Fibroblast of skin of right biceps (primary cell): ENCODE measurements at regions not wholly inside any gene's neighbourhood (a gene's known extent, or its start where the extent isn't known, plus 50 kb on each side); places are given as distances from the start of the nearest gene placed in this dataset.

Experiments used
- DNase-seq: peaks from one replicate; pipeline ENCODE4 v3.0.0-alpha.2; 2013

DNA sequence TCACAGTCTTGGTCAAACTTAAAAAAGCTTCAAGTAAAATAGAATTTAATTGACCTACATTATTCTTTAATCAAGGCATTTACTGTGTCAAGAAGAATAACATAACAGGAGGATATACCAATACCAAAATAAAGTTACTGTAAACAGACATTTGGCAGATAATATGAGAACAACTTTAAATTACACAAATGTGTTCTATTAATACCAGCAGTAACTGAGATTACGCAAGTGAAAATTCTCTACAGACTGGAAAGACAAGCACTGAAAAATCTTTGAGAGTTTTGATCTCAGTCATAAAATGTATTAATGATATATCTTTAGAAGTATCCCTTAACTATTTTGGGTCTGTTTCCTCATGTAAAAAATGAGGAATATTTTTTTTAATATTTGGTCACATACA lies 169.2 kb upstream of the SOX5 start:
- DNase-seq: no peak

- no peak for DNase-seq
These were observed 167.1 kb upstream of the SOX5 start for GRCh38 chr12:24116548-24116947.

DNA sequence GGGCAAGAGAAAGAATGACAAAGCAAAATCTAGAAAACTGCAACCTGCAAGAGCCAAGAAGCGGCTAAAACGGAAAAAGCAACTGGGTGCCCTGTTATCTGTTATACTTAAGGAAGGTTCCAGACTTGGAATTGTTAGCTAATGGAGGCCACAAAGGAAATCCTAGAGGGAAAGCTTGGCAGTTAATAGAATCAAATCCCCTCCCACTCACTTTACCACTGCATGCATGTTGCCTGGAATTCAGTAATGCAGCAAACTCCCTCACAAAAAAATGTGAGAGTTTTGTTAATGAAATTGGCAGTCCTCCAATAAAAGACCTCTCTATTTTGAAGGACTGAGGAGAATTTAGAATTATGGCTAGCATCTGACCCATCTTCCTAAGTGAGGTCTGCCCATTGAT lies 164.2 kb upstream of the SOX5 start:
- DNase-seq: no peak

GRCh38 chr12:24111616-24112015 lies 162.1 kb upstream of the SOX5 start:
- DNase-seq: peak; percentile 49

DNA sequence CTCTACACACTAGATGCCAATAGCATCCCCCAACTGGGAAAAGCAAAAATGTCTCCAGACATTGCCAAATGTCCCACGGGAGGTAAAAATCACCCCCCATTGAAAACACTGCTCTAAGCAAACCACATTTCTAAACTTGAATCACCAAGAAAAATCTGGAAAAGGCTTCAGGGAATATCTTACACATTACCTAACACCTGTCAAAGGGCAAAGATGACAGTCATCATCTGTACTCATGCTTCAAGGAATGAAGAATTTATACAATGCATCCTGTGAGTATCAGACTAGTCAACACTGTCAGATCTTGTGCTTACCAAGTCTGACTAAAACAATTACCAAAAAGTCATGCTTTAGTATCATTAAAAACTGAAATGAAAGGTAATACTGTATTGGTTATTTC lies 161.6 kb upstream of the SOX5 start:
- peak; percentile 75 for DNase-seq

- no peak for DNase-seq
These were observed 160.0 kb upstream of the SOX5 start for GRCh38 chr12:24109381-24110039.

GRCh38 chr12:24102676-24103075 lies 153.2 kb upstream of the SOX5 start:
- no peak for DNase-seq

DNA sequence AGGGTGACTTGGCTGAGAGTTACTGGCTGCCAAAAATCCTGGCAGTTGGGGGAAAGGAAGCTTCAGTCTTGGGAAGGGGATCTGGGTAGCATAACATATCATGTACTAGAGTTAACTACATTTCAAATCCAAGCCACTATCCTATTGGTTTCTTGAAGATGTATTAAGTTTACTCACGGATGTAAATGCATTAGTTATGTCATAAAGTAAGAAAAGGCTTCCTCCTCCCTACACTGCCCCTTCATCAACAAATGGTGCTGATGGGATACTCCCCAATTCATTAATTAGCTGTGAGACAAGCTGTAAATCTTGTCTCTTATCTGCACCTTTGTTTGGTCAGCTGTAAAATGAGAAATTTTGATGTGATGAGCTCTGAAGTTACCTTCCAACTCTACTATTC lies 150.1 kb upstream of the SOX5 start:
- DNase-seq: no peak

DNA sequence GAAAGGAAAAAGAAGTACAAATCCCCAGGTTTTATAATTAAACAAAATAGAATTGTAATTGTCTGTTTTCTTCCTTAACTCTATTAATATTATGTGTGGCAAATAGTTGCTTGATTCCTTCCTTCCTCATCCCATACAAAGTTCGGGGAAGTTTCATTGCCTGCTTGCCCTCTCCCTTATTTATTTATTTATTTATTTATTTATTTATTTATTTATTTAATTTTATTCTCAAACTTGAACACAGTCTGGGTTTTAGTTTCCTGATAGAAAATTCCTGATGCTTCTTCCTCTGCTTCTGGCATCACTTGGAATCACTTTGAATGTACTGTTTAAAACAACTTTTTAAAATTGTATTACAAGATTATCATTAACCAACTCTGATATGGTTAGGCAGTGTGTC lies 145.8 kb upstream of the SOX5 start:
- DNase-seq: no peak

DNA sequence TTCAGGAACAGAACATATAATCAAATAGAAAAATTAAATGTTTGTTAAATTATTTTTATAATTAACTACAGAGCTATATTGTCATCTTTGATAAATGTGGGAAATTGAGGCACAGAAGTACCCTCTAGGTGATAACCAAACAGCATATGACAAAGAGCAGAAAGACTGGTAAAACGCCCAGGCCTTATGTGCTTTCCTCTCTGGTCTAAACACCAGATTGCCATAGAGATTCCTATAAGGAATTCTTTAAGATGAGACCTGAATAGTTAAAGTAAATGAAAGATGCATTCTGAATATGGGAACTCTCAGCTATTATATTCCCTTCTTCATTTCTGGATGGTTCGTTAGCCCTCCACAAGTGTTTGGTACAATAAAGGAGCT lies 140.0 kb upstream of the SOX5 start:
- DNase-seq: no peak

DNA sequence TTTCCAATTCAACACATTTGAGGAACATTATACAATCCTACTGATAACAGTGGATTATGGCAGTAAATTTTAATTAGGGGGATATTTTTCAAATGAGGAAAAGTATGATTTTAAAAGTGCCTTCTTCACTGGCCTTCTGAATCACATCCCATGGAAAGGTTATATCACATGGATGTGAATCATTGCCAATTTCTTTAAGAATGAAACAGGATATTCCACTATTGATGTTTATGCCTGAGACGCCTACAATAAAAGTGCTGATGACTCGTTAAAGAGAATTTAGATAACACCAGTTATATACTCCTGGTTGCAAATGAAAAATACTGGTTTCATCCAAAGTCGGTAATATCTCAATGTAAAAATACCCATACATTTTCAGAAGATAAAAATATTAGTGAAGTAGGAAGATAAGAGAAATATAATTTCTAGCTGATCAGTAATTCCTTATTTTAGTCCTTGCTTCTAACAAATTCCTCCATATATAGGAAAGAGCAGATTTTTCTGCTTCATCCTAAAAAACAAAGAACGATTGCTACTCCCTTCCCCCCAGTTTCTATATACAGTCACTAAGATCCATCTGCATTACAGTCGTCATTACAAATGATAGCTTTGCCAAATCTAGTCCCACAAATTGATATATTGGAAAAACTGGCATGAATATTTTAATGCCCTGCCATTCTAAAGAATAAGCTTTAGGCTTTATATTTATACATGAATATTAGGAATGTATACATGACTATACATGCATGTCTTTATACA lies 139.5 kb upstream of the SOX5 start:
- DNase-seq: no peak

- DNase-seq: no peak
These were observed 137.8 kb upstream of the SOX5 start for GRCh38 chr12:24087294-24087693.

DNA sequence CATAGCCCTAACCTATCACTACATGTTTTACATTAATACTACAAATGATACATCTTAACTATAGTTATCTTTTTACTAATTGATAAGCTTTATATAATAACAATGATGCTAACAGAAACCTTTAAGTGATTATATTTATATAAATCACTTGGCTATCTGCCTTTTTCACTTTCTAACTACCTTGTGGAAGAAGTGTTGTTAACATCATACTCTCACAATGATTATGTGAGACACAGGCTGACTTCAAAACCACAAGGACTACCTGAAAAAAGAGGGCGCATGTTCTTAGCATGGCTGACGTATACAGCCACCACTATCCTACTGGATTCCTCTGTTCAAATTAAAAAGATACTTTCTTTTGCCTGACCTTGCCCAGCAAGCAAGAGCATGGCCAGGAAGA lies 135.3 kb upstream of the SOX5 start:
- no peak for DNase-seq

DNA sequence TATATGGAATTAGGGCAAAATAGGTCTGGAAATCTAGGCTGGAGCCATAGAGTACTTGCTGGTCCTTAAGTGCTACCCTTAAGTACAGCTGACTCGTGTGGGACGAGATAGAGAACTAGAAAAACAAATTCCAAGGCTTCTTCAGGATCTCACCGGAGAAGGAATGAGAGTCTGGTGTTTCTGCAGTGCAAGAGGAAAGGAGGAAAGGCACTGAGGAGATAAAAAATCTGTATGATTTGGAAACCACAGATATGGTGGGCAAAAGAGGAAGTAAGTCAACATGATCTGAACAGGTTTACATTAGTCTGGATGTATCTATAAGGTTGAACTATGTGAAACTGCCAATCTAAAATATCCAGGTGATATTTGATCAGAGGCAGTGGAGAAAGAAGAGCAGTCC lies 134.4 kb upstream of the SOX5 start:
- no peak for DNase-seq

DNA sequence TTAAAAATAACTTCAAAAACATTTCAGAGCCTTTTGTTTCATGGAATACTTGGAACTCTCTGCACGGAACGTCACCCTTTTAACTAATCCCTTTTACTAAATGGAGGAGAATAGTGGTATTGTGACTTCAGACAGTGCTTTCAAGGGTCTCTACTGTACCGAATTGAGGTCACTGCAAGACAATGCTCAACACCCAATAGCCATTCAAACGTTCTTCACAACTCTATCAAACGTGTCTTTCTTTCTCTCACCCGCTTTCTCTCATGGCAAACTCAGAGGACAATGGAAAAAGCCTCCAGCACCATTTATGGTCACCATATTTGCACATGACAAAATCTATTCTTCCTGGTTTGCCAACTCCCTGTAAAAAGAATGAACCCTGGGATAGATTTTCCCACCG lies 132.1 kb upstream of the SOX5 start:
- no peak for DNase-seq

DNA sequence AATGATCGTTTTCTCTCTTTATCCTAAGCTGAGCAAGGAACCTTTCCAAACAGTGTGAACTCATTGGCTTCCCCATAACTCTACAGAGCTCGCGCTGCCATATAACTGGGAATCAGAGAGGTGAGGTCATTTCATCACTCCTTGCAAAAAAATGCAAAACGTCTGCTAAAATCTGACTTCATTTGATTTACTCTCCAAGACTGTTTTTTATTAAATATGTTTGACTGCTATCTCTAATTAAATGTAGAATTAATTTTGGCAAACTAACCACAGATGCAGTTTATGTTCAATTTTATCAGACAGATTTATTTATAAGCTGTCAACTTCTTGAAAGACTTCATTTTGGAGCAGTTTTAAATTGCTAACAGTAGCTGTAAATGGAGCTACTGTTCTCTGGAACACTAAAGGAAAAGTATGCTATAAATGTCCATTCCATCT lies 131.6 kb upstream of the SOX5 start:
- DNase-seq: peak; percentile 19

DNA sequence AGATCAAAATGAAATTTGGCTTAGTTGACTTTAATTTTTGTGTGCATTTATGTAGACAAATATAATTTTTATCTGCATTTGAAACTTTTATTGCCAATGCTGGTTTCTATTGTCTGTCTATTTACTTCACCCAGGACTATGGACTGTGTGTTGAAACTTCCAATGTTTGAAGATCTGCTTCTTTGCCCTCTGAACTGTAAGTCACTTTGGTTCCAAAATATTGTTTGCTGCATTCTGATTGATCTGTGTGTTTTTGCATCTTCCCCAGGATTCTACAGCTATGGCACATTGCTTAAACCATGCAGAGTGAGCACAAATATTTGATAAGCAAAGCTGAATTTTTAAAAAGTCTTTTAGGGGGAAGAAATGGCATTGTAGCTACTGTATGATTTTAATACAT lies 131.0 kb upstream of the SOX5 start:
- no peak for DNase-seq

DNA sequence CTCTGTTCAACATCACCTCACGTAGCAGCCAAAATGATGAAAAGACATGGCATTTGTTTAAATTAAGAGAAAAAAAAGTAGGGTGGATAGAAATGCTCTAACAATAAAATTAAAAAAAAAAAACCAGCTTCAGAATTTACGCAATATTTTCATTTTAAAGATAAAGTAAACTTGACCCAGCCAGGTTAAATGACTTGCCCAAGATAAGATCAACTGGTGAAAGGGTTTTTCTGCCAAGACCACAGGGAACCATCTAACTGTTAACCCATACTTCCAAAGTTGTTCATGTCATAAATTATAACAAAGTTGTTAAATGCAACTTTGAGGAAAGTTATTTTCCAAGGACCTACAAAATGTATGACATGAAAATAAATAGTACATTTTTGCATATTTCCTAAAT lies 129.6 kb upstream of the SOX5 start:
- no peak for DNase-seq

DNA sequence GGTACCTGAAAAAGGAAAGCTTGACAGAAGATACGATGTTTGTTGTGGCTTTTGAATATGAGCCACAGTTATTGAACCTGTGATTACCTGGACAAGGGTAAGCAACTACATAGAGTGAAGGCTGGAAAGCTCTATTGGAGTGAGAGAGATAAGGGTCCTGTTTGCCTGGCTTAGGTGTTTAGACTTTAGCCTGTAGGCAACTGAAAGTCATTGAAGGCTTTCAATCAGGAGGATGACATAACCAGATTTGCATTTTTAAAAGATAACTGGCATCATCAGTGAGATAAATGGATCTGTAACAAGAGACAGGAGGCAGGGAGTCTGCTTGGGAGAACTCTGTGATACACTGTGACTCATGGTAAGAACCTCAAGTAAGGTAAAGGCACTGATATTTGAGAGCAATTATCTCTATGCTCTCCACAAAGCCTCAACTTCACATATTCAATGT lies 128.9 kb upstream of the SOX5 start:
- DNase-seq: no peak

DNA sequence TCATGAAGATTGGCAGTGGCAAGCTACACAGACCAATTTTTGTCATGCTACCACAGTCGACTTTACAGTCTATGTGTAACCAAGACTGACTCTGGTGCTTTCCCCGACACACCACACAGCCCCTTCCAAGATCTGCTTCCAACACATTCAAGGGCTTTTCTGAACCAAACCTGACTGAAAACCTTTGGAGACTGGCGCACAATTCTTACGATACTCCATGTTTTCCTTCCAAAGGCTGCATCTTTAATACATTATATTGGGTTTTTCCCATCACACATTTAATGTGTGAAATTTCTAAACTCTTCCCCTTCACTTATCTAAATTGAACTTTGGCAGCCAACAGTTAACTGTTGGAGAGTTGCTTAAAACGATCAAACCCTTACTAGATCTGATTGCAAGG lies 127.7 kb upstream of the SOX5 start:
- DNase-seq: no peak

GRCh38 chr12:24075650-24076049 lies 126.2 kb upstream of the SOX5 start:
- no peak for DNase-seq

- no peak for DNase-seq
These were observed 123.8 kb upstream of the SOX5 start for GRCh38 chr12:24073170-24073810.

DNA sequence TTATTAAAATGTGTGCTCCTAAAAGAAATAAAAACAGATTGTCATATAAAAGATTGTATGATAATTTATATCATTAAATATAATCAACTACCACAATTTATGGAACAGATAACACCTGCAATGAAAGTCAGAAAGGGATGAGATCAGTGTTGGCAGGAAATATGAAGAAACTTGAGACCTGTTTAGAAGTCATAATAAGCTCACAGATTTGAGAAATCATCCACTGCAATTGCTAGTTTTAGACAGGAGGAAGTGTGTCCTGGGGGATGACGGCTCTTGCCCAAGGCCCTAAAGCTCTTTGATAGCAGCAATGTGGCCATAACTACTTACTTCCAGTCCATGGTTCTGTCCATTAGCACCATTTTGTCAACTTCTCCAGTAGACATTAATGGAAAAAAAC lies 122.8 kb upstream of the SOX5 start:
- no peak for DNase-seq

DNA sequence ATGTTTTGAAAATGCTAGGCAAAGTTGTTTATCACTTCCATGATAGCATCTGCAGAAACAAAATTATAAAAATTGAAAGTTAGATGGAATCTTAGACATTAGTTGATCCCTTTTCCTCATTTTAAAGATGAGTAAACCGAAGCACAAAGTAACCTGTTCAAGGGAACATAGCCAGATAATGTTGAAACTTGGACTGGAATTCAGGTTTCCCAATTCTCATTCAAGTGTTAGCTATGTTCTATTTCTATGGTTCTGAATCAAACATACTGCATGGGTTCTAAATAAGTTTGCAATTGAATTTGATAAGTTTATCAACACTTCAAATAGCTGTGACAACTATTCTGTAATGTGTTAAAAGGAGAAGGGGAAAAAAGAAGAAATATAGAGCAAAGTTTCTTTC lies 122.4 kb upstream of the SOX5 start:
- DNase-seq: no peak
